ENCODE measurements at regions not wholly inside any gene's neighbourhood (a gene's known extent, or its start where the extent isn't known, plus 50 kb on each side); places are given as distances from the start of the nearest gene placed in this dataset.

DNA sequence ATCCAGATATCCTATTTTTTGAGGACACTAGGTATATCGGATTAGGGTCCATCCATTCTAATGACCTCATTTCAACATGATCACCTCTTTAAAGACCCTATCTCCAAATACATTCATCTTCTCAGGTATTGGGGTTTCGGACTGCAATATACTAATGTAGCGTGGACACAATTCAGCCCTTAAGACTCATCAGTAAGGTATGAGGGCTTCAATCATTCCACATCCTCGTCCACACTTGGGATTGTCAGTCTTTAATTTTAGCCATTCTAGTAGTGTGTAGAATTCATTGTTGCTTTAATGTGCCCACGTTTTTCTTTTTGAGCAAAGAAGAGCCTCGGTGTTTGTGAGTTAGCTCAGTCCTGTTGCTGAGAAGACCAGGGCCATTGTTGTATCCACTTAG, 177.0 kb upstream of the TBX3 start:
- Histone ChIP-seq H3K9me3 (peaks cover 8% of the 10 kb centered on the region; the same call in 2 of the 3 replicates), H3K4me2 (no peak overlapping the region), H3K4me3 (no peak overlapping the region), H3K4me1 (no peaks in the 10 kb centered on the region), H3K27ac (no peak overlapping the region)
- no peak for DNase-seq (ENCODE audit: low read depth in 1 of 2, low spot score in 1 of 2)
- peak; percentile 57 for TF ChIP-seq ZFP36 (IDR thresholded peaks at IDR 0.05; ENCODE audit: borderline replicate concordance, partially characterized antibody)
- no peak for TF ChIP-seq GATA3 (IDR thresholded peaks at IDR 0.05; ENCODE audit: borderline replicate concordance)
- CTCF ChIA-PET = no interaction called here
- 36% methylated on average over 6 of the region's 6 CpGs for WGBS (ENCODE audit: missing lambda C conversion rate)
- no peak for FAIRE-seq
- POLR2A ChIA-PET = no interaction called here
- ATAC-seq = no peak

DNA sequence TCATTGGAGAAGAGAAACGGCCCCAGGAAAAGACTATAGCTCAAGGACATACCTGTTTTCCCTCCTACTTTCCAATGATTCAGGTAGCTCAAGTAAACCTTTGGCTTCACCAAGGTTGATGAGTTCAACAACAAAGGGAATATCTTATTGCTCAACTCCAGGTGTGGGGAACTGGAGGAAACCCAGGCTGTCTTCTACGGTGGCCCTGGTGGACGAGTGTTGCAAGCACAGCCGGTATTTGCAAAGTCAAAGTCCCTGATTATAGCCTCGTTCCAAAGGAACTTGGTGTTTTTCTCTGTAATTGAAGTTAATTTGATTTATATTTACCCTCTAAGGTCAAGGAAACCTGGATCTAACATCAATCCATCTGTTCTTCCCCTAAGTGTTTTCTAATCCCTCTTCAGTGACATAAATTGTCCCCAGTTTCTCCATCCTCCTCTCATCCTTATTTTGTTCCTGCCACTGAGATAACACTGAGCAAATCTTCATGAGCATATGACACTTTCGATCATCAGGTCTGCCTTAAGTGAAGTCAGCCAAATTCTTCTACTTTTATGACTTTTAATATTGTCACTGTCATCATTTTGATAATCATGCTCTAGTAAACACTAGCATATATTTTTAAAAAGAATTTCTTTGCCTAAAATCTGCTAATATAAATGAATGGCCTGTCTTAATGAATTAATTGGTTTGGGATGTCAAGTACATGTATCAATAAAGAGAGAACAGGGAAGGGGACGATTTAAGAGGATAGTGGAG, 174.6 kb upstream of the TBX3 start:
- Histone ChIP-seq H3K4me2 (no peak overlapping the region), H3K4me3 (no peak overlapping the region), H3K4me1 (no peaks in the 10 kb centered on the region), H3K27ac (no peak overlapping the region), H3K9me3 (peaks cover 12% of the 10 kb centered on the region)
- WGBS (ENCODE audit: missing lambda C conversion rate) = 17% methylated on average over 7 of the region's 7 CpGs
- ChIA-PET POLR2A (no interaction called here), CTCF (no interaction called here)
- peak; percentile 28 to 51 for DNase-seq (ENCODE audit: low read depth in 1 of 2, low spot score in 1 of 2)
- peak; percentile 59 for FAIRE-seq
- peak in 1 of 2 experiments; percentile 70; a peak in 3 of 6 replicates for ATAC-seq
- 0 out of 5 replicates have a peak, but pooled peaks of 1 of the 2 experiments have one; percentile 3 for TF ChIP-seq RAD21 (conservative IDR thresholded peaks at IDR 0.05 in 1 of 2, IDR thresholded peaks at IDR 0.05 in 1 of 2)
- TF ChIP-seq CEBPB (IDR thresholded peaks at IDR 0.05) = peak in 1 of 2 experiments; percentile 60; a peak in 2 of 4 replicates
- TF ChIP-seq HOXB13 (CRISPR knock-in tag; IDR thresholded peaks at IDR 0.05; ENCODE audit: low read depth) = no peak
- TF ChIP-seq MAFK (IDR thresholded peaks at IDR 0.05; ENCODE audit: partially characterized antibody) = peak; percentile 53
- TF ChIP-seq ZNF302 (CRISPR knock-in tag; IDR thresholded peaks at IDR 0.05) = no peak

DNA sequence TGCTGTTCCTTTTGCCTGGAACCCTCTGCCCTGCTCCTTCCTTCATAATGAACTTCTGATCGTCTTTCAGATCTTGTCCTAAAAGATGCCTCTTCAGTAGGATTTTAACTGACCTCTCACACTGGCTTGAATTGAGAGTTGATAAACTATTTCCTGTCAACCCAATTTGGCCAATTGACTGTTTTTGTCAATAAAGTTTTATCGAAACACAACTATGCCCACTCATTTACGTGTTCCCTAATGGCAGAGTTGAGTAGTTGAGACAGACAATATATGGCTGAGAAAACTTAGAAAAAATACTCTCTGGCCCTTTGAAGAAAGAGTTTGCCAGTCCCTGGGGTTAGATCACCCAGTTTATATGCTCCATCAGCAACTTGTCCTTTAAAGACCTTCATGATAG, 171.7 kb upstream of the TBX3 start:
- no peak for DNase-seq (ENCODE audit: low read depth in 1 of 2, low spot score in 1 of 2)
- Histone ChIP-seq H3K27ac (no peak overlapping the region), H3K9me3 (peaks cover 6% of the 10 kb centered on the region), H3K4me2 (no peak overlapping the region), H3K4me1 (no peaks in the 10 kb centered on the region), H3K4me3 (no peak overlapping the region)
- no peak for ATAC-seq
- ChIA-PET CTCF (interaction anchor here (0.6 kb wide), 1 partner anchor 19 kb away, joined by 3 read pairs; no protein-coding TSS in a partner anchor), POLR2A (no interaction called here)
- 43% methylated on average over 3 of the region's 3 CpGs for WGBS (ENCODE audit: missing lambda C conversion rate)
- no peak for FAIRE-seq
- no peak for TF ChIP-seq E2F6 (IDR thresholded peaks at IDR 0.05; ENCODE audit: borderline replicate concordance, low read depth)
- TF ChIP-seq ZFP36 (IDR thresholded peaks at IDR 0.05; ENCODE audit: borderline replicate concordance, partially characterized antibody) = no peak
- no peak for TF ChIP-seq HOXB13 (CRISPR knock-in tag; IDR thresholded peaks at IDR 0.05; ENCODE audit: low read depth)

DNA sequence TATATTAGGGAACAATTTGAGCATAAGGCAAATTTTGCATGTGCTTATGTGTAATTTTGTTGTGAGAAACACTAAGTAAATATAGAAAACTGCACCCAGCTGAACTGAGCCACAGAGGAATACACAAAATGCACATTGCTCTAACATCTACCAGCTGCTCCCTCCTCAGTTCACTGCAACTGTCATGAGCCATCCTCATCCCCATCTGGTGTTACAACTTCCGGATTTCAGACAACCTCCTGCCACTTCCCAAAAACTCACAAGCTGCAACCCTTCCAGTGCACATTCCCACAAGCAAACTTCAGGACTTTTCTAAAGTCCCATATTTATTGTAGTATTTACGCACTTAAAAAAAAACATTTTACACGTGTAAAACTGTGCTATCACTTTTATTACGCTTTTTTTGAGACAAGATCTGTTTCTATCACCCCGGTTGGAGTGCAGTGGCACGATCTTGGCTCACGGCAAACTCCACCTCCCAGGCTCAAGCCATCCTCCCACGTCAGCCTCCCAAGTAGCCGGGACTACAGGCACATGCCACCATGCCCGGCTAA, 169.1 kb upstream of the TBX3 start:
- H3K9me3 ChIP-seq = peaks cover 4% of the 10 kb centered on the region; the same call in 2 of the 3 replicates
- no peak overlapping the region for H3K4me2 ChIP-seq
- CTCF ChIA-PET = interaction anchor here (1.0 kb wide), 1 partner anchor 10 kb away, joined by 3 read pairs; no protein-coding TSS in a partner anchor
- FAIRE-seq (no peak), ATAC-seq (no peak), DNase-seq (ENCODE audit: low read depth in 1 of 2, low spot score in 1 of 2) (no peak)
- WGBS (ENCODE audit: missing lambda C conversion rate) = 58% methylated on average over 10 of the region's 10 CpGs
- TF ChIP-seq POLR2A (IDR thresholded peaks at IDR 0.05; ENCODE audit: low read length) (no peak), ZFP36 (IDR thresholded peaks at IDR 0.05; ENCODE audit: borderline replicate concordance, partially characterized antibody) (no peak), BCL3 (IDR thresholded peaks at IDR 0.05) (no peak), NR3C1 (IDR thresholded peaks at IDR 0.05) (no peak), MYC (IDR thresholded peaks at IDR 0.05; ENCODE audit: borderline replicate concordance, low read length) (no peak), GATA3 (IDR thresholded peaks at IDR 0.05; ENCODE audit: borderline replicate concordance) (no peak), KDM1A (IDR thresholded peaks at IDR 0.05; ENCODE audit: low read depth) (no peak)
- POLR2A ChIA-PET = no interaction called here
- no peak overlapping the region for H3K4me3 ChIP-seq
- no peak overlapping the region for H3K27ac ChIP-seq
- 0 out of 3 replicates have a peak, but pooled peaks cover 3% of the 10 kb centered on the region for H3K4me1 ChIP-seq

Data from A549 (cell line).